Testis (tissue), 2 donors: ENCODE measurements at regions not wholly inside any gene's neighbourhood (a gene's known extent, or its start where the extent isn't known, plus 50 kb on each side); places are given as distances from the start of the nearest gene placed in this dataset.
"Not testable (repeated sequence)": the region's sequence is repeated elsewhere in the genome, so short reads cannot be mapped to it uniquely, and the experiment has no call there.

Experiments used
- DNase-seq: peaks from one replicate; pipeline ENCODE4 v3.0.0-alpha.2; 2019
- H3K27ac ChIP-seq, 2 donors: fragments of 200-600 bp; sonication (generic); one replicate each; pipeline ENCODE4 v1.5.1; 2019
- H3K27me3 ChIP-seq: fragments of 200-600 bp; sonication (generic); one replicate; pipeline ENCODE4 v1.5.1; 2019
- H3K36me3 ChIP-seq: fragments of 200-600 bp; sonication (generic); one replicate; pipeline ENCODE4 v1.5.1; 2017; ENCODE audit warnings: low read depth; ENCODE audit errors: missing control alignments
- H3K4me1 ChIP-seq: fragments of 200-600 bp; sonication (generic); one replicate; pipeline ENCODE4 v1.5.1; 2019
- H3K4me3 ChIP-seq, 2 donors: fragments of 200-600 bp; sonication (generic); one replicate each; pipeline ENCODE4 v1.5.1; 2017 to 2019
- H3K9me3 ChIP-seq: fragments of 200-600 bp; sonication (generic); one replicate; pipeline ENCODE4 v1.5.1; 2017
- POLR2A ChIP-seq: fragments of 450-650 bp; IDR thresholded peaks from one replicate; pipeline ENCODE4 v1.6.1; 2017; ENCODE audit warnings: antibody characterized with exemption, mild to moderate bottlenecking, moderate library complexity
- WGBS, 2 donors: methylation state at CpG; one replicate each; pipeline ENCODE4 v1.1.5; 2018; 5-methylcytosine and 5-hydroxymethylcytosine counted together
- intact Hi-C: fragments of 100-400 bp; cut with DNase I; formaldehyde crosslinking; loops from one replicate; pipeline ENCODE4 v1.15.1; 2023; ENCODE audit warnings: low total_unique reads
- TF ChIP-seq, protein P1 (sequence below), 3 experiments: fragments of 450-650 bp in 2 of 3; fragments of 200-600 bp in 1 of 3; sonication (generic) in 1 of 3; IDR thresholded peaks; one replicate each; pipeline ENCODE4 v1.5.1; 2016 to 2019; ENCODE audit warnings: antibody characterized with exemption in 3 of 3, mild to moderate bottlenecking in 2 of 3, moderate library complexity in 1 of 3

DNA sequence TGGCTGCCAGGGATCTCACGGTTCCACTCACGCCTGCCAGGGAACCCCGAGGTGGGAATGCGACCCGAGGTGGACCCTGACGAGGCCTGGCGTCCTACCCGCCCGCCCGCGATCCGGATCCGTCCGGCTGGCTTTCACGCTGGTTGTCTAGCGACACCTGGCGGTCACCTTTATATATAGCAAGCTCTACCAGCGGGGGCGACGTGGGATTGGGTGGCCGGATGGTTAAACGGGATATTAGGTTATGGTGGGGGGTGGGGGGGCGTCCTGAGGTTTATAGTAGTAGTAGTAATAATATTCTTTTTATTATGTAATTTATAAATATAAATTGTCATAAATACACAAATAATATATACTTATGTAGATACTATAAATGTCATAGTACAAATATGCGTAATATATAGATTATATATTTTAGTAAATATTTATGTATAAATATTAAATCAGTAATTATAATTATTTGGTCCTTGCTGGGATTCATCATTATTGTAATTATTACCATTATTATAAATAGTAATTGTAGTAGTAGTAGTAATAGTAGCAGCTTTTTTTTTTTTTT is 136.9 kb downstream of the KCNJ12 start:
- no peaks in the 10 kb centered on the region for H3K27me3 ChIP-seq
- DNase-seq: peak; percentile 87
- intact Hi-C loops: loop anchor here (10.0 kb wide), 2 partner anchors 228 to 388 kb away; partner anchors contain the start of genes DHRS7B and MAP2K3
- H3K4me3 ChIP-seq: peak overlapping the region in 1 of 2 donors; percentile 2
- H3K27ac ChIP-seq: no peak overlapping the region
- H3K4me1 ChIP-seq: peaks cover 11% of the 10 kb centered on the region
- no peak for TF ChIP-seq POLR2A
- TF ChIP-seq, protein P1, sequence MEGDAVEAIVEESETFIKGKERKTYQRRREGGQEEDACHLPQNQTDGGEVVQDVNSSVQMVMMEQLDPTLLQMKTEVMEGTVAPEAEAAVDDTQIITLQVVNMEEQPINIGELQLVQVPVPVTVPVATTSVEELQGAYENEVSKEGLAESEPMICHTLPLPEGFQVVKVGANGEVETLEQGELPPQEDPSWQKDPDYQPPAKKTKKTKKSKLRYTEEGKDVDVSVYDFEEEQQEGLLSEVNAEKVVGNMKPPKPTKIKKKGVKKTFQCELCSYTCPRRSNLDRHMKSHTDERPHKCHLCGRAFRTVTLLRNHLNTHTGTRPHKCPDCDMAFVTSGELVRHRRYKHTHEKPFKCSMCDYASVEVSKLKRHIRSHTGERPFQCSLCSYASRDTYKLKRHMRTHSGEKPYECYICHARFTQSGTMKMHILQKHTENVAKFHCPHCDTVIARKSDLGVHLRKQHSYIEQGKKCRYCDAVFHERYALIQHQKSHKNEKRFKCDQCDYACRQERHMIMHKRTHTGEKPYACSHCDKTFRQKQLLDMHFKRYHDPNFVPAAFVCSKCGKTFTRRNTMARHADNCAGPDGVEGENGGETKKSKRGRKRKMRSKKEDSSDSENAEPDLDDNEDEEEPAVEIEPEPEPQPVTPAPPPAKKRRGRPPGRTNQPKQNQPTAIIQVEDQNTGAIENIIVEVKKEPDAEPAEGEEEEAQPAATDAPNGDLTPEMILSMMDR (IDR thresholded peaks at IDR 0.05): peak; percentile 38 to 88 (median 88)
- no peaks in the 10 kb centered on the region for H3K9me3 ChIP-seq
- WGBS, 2 donors: 5 to 9% methylated on average over 9 to 19 of the region's 24 CpGs
- H3K36me3 ChIP-seq: no peaks in the 10 kb centered on the region

DNA sequence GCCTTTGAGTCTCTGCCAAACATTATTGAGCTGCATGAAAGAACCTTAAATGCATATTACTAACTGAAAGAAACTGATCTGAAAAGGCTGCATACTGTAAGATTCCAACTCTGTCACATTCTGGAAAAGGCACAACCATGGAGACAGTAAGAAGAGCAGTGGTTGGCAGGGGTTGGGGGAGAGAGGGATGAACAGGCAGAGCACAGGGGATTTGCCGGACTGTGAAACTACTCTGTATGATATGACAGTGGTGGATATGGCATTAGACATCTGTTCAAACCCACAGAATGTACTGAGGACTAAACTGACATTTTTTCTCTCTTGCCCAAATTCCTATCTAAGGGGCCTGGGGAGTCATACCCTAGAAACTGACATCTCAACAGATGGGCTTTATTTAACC is 138.4 kb downstream of the KCNJ12 start:
- intact Hi-C loops: loop anchor here (10.0 kb wide), 2 partner anchors 230 to 390 kb away; partner anchors contain the start of genes DHRS7B and MAP2K3
- H3K4me1 ChIP-seq: peaks cover 11% of the 10 kb centered on the region
- not testable (repeated sequence) for H3K27ac ChIP-seq, H3K36me3 ChIP-seq, DNase-seq, H3K27me3 ChIP-seq, H3K9me3 ChIP-seq, H3K4me3 ChIP-seq
- 93 to 100% methylated on average over 1 of the region's 1 CpG for WGBS, 2 donors

- intact Hi-C loops: loop anchor here (10.0 kb wide), 2 partner anchors 233 to 393 kb away; partner anchors contain the start of genes DHRS7B and MAP2K3
These were observed 141.6 kb downstream of the KCNJ12 start for GRCh38 chr17:21517538-21518293.

DNA sequence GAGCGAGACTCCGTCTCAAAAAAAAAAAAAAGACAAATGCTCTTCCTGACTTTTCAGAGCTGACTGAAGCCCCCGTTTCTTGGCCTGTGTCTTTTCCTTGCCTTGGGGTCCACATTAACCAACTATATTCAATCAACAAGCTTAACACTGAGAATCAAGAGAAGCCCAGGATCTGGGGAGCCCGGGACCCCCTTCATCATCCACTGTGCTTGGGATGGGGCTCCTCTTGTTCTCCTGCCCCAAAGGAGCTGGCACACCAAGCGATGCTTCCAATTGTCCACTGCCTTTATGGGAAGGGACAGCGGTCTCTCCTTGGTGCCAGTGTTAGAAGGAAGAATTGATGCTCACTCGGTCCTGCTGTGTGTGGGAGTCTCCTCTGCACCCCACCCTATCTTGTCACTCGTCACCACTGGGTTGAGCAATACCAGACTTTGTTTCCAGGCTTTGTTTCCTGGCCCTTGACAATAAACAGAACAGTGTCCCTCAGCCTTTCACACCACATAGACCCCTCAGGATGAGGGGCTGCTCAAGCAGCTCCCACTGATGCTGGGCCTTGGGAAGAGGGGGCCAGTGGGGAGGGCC is 146.7 kb downstream of the KCNJ12 start:
- H3K4me3 ChIP-seq: no peak overlapping the region
- no peaks in the 10 kb centered on the region for H3K36me3 ChIP-seq
- no peaks in the 10 kb centered on the region for H3K27me3 ChIP-seq
- DNase-seq: no peak
- intact Hi-C loops: no loop called here
- TF ChIP-seq, protein P1 (IDR thresholded peaks at IDR 0.05): no peak
- TF ChIP-seq POLR2A: no peak
- H3K27ac ChIP-seq: no peak overlapping the region
- peaks cover under 1% of the 10 kb centered on the region for H3K4me1 ChIP-seq
- H3K9me3 ChIP-seq: no peaks in the 10 kb centered on the region
- 82 to 85% methylated on average over 8 of the region's 8 CpGs for WGBS, 2 donors

More at GRCh38 chr17:21517538-21518293, 141.6 kb downstream of the KCNJ12 start:
- Histone ChIP-seq H3K4me3 (no peak overlapping the region), H3K27ac (no peak overlapping the region), H3K4me1 (peaks cover 3% of the 10 kb centered on the region), H3K27me3 (no peaks in the 10 kb centered on the region), H3K9me3 (no peaks in the 10 kb centered on the region), H3K36me3 (no peaks in the 10 kb centered on the region)
- WGBS, 2 donors: 61 to 70% methylated on average over 7 to 9 of the region's 9 CpGs
- TF ChIP-seq, protein P1 (IDR thresholded peaks at IDR 0.05): no peak
- no peak for TF ChIP-seq POLR2A
- no peak for DNase-seq

DNA sequence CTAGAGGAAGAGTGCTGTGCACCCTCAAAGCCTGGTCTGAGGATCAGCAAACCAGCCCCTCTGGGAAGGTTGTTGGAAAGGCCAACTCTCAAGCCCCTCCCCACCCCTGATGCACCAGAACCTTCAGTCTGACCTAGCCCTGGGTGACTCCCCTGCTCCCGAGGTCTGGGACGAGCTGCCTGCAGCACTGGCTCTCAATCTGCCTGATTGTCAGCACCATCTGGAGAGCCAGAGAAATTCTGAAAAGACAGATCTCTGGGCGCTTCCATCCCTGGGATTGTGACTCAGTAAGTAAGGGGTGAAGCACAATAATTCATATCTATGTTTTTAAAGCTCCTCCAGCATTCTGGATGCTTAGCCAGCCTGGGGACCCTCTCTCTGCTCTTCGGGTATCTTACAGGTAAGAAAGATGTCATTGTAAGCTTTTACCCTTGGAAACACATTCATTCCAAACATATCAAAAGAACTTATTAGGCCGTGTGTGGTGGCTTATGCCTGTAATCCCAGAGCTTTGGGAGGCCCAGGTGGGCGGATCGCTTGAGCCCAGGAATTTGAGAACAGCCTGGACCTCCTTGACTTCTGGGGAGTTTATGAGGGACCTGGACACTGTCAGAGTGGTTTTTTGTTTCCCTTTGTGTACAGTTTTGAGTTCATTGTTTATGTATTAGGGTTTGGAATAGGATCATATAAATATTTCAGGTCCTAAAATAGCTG is 147.5 kb downstream of the KCNJ12 start:
- no peak for TF ChIP-seq POLR2A
- TF ChIP-seq, protein P1 (IDR thresholded peaks at IDR 0.05): no peak
- Histone ChIP-seq H3K27ac (no peak overlapping the region), H3K9me3 (no peaks in the 10 kb centered on the region), H3K36me3 (no peaks in the 10 kb centered on the region), H3K4me1 (no peaks in the 10 kb centered on the region), H3K4me3 (no peak overlapping the region), H3K27me3 (no peaks in the 10 kb centered on the region)
- intact Hi-C loops: no loop called here
- no peak for DNase-seq
- 68 to 79% methylated on average over 6 to 7 of the region's 7 CpGs for WGBS, 2 donors
